ENCODE measurements at regions not wholly inside any gene's neighbourhood (a gene's known extent, or its start where the extent isn't known, plus 50 kb on each side); places are given as distances from the start of the nearest gene placed in this dataset.
"Not testable (repeated sequence)": the region's sequence is repeated elsewhere in the genome, so short reads cannot be mapped to it uniquely, and the experiment has no call there.

GRCh38 chr18:40258311-40258710 is 1696.7 kb upstream of the PIK3C3 start:
- no peak for DNase-seq (ENCODE audit: low spot score)

- no peak for DNase-seq (ENCODE audit: low spot score)
Observed at GRCh38 chr18:40250236-40250635, 1704.8 kb upstream of the PIK3C3 start.

- no peak for DNase-seq (ENCODE audit: low spot score)
Observed at GRCh38 chr18:40249390-40250080, 1705.5 kb upstream of the PIK3C3 start.

- DNase-seq (ENCODE audit: low spot score) = not testable (repeated sequence)
Observed at GRCh38 chr18:40245612-40246011, 1709.4 kb upstream of the PIK3C3 start.

GRCh38 chr18:40243607-40244006 is 1711.4 kb upstream of the PIK3C3 start:
- no peak for DNase-seq (ENCODE audit: low spot score)

GRCh38 chr18:40235836-40236235 is 1719.2 kb upstream of the PIK3C3 start:
- no peak for DNase-seq (ENCODE audit: low spot score)

GRCh38 chr18:40235323-40235722 is 1719.7 kb upstream of the PIK3C3 start:
- no peak for DNase-seq (ENCODE audit: low spot score)

- no peak for DNase-seq (ENCODE audit: low spot score)
Observed at GRCh38 chr18:40233931-40234616, 1721.0 kb upstream of the PIK3C3 start.

- DNase-seq (ENCODE audit: low spot score) = no peak
Observed at GRCh38 chr18:40222776-40223175, 1732.3 kb upstream of the PIK3C3 start.

GRCh38 chr18:40216856-40217255 is 1738.2 kb upstream of the PIK3C3 start:
- DNase-seq (ENCODE audit: low spot score) = no peak

GRCh38 chr18:40215979-40216378 is 1739.1 kb upstream of the PIK3C3 start:
- DNase-seq (ENCODE audit: low spot score) = no peak

- DNase-seq (ENCODE audit: low spot score) = no peak
Observed at GRCh38 chr18:40210696-40211095, 1744.3 kb upstream of the PIK3C3 start.

GRCh38 chr18:40208958-40209357 is 1746.1 kb upstream of the PIK3C3 start:
- no peak for DNase-seq (ENCODE audit: low spot score)

GRCh38 chr18:40197711-40198110 is 1757.3 kb upstream of the PIK3C3 start:
- no peak for DNase-seq (ENCODE audit: low spot score)

GRCh38 chr18:40186677-40187076 is 1768.4 kb upstream of the PIK3C3 start:
- no peak for DNase-seq (ENCODE audit: low spot score)

GRCh38 chr18:40179729-40180461 is 1775.1 kb upstream of the PIK3C3 start:
- no peak for DNase-seq (ENCODE audit: low spot score)

- no peak for DNase-seq (ENCODE audit: low spot score)
Observed at GRCh38 chr18:40168026-40168425, 1787.0 kb upstream of the PIK3C3 start.

- DNase-seq (ENCODE audit: low spot score) = no peak
Observed at GRCh38 chr18:40163254-40163653, 1791.8 kb upstream of the PIK3C3 start.

GRCh38 chr18:40160361-40160760 is 1794.7 kb upstream of the PIK3C3 start:
- no peak for DNase-seq (ENCODE audit: low spot score)

- no peak for DNase-seq (ENCODE audit: low spot score)
Observed at GRCh38 chr18:40159141-40160017, 1795.7 kb upstream of the PIK3C3 start.

GRCh38 chr18:40157120-40157519 is 1797.9 kb upstream of the PIK3C3 start:
- no peak for DNase-seq (ENCODE audit: low spot score)

GRCh38 chr18:40152859-40153258 is 1802.2 kb upstream of the PIK3C3 start:
- DNase-seq (ENCODE audit: low spot score) = no peak

Data from CD4-positive, alpha-beta T cell treated with Interleukin-15 for 4 hours (primary cell).